GM21786 (cell line): ENCODE measurements at regions not wholly inside any gene's neighbourhood (a gene's known extent, or its start where the extent isn't known, plus 50 kb on each side); places are given as distances from the start of the nearest gene placed in this dataset.

Source experiments
- ATAC-seq: cut with Tn5 transposase; IDR thresholded peaks from one replicate; pipeline ENCODE4 v1.9.1; 2021; ENCODE audit not compliant: unreplicated experiment

DNA sequence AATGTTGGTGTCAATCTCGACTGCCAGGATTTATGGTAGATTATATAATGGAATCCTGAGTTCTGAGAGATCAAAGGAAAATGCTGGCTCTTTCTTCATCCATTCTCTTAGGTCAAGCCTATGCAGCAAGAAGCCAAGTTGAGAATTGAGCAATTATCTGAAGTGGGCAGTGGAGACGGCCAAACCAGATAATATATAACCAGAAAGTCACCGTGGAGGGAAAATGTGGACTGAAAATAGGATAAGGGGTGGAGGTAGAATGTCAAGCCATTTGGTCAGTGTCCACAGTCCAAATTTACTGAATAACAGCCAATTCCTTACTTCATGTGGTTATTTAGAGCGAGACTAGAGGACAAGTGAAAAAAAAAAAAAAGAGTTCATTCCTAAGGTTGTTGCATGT is 107.8 kb upstream of the ESR1 start:
- no peak for ATAC-seq

DNA sequence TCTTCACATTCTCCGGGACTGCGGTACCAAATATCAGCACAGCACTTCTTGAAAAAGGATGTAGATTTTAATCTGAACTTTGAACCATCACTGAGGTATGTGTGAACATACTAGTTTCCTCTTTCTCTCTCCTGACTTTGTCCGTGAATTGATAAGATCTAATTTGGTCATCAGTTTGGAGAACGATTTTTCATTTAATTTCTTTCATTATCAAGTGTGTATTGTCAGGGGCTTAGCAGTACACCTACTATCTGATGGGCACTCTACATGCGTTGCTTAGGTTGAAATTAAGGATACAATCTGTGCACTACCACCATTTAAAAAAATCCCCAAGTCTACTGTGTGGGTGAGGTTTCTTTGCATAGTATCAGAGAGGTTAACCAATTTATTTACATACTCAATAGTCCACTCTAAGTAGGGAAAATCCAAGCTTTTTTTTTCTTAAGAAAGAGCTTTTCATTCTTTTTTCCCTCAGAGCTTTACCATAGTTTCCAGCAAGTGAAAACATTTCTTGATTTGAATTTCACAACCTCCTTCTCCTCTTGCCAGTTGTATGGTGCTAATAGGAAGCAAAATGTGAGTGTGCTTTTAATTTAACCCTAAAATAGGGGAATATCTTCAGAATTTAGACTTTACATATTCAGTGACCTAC is 105.4 kb upstream of the ESR1 start:
- ATAC-seq = peak; percentile 78

DNA sequence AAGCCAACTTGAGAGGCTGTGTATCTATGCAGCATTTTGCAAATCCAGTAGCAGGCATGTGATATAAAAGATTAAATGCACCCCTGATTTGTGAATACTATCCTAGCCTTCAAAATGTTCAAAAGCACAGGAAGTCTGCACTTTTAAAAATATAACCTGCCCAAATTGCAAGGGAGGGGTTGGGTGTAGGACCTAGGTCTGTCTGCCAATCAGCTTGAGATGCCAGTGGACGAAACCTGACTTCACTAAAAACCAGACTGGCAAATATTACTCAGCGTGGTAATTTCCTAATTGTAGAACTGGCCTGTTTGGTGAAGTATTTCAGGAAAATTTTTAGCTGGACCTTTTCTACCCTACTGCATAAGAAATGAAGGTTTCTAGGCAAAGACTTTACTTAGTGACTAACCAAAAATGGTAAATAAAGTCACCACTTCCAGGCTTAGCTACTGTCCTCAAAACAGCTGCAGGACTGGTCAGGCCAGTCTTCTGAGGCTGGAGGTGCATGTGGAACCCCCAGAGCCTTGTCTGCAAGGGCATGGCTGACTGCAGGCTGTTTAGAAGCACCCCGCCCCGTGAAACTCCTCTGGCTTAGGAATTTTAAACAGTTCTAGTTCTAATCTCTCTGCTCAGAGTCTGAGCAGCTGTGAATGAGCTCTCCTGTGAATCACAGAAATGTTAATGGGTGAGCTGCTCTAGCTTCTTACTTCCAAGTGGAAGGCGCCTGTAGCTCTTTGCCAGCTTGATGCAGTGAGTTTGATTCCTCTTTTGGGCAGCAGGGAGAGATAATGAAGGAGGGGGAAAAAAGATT is 104.4 kb upstream of the ESR1 start:
- peak; percentile 47 for ATAC-seq

DNA sequence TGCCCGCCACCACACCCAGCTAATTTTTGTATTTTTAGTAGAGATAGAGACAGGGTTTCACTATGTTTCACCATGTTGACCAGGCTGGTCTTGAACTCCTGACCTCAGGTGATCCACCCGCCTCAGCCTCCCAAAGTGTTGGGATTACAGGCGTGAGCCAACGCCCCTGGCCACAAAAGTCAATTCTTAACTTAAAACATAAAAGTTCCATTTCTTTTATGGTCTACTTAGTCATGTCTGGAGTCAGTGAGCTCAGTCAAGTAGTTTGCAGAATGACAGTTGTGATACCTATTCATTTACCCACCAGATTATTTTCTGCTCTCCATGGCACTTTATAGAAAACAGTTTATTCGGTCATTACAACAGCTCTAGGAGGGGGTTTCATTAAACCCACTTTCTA is 103.1 kb upstream of the ESR1 start:
- no peak for ATAC-seq

DNA sequence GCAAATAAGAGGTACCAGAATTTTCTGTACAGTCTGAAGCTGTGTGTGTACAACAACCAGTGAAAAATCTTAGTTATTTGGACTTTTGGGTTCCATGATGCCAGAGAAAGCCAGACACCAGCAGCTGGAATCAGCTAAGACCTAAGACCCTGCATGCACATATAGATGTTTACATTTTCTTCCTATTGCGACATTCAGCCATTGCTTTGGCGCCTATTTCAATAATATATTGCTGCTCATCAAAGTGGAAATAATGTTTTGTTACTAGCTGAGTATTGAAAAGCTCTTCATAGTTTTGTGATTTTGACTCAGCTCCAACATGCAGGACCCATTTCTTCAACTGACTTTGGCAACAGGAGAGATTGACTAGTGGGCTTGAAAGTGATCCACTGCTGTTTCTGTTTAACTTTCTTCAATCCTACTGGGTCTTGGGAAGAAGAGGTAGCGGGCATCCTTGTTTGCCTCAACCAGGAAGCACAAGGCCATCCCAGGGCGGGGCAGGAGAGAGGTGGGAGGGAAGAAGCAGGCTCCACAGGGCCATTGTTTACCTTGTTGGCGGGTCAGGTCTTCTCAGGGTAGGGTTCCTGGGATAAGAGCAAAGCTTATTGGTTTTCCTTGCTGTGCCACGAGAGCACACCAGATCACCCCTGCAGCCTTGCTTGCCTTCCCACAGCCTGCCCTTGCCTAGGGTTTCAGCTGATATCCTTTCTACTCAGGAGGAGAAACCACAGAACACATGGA is 101.3 kb upstream of the ESR1 start:
- ATAC-seq = no peak

DNA sequence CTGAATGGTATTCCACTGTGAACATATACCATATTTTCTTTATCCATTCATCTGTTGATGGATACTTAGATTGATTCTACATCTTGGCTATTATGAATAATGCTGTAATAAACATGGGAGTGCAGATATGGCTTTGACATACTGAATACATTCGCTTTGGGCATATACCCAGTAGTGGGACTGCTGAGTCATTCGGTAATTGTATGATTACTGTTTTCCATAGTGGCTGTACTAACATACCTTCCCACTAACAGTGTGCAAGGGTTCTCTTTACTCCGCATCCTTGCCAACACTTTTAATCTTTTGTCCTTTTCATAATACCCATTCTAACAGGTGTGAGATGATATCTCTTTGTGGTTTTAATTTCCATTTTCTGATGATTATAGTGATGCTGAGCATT is 98.2 kb upstream of the ESR1 start:
- no peak for ATAC-seq

DNA sequence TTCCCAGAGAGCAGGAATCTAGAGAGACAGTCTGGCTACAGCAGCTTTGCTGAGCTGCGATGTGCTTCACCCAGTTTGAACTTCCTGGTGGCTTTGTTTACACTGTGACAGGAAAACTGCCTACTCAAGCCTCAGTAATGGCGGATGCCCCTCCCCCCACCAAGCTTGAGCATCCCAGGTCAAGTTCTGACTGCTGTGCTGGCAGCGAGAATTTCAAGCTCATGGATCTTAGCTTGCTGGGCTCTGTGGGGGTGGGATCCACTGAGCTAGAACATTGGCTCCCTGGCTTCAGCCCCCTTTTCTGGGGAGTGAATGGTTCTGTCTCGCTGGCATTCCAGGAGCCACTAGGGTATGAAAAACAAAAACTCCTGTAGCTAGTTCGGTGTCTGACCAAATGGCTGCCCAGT is 91.0 kb upstream of the ESR1 start:
- no peak for ATAC-seq

DNA sequence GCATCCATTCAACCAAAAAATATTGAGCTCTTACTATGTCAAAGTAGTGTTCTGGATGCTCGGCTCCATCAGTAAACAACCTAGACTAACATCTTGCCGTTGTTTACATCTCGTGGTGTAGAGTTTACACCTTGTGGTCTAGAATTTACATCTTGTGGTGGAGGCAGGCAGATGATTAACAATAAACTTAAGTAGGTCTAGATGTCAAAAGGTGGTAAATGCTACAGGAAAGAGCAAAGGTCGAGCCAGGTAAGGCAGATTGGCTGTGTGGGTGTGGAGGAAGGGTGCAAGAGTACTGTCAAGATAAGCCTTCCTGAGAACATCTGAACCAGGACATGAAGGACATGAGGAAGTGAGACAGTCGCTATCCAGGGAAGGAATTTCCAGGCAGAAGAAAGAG is 88.4 kb upstream of the ESR1 start:
- ATAC-seq = no peak

DNA sequence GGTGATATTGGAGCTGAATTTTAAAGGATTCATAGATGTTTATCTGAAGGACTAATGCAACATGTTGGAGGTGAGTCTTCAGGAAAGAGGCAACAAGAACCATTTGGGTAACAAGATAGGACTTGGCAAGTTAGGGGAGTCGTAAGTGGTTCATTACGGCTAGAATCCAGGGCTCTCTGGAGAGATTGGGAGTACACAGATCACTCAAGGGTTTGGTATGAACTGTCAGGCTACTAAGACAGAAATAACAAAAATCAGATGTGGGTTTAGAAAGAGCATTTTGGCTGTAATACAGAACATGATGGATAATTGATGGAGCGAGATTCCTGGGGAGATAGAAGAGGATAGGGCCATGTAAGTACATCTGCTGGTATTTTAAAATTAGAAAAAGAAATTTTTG is 86.3 kb upstream of the ESR1 start:
- ATAC-seq = no peak

DNA sequence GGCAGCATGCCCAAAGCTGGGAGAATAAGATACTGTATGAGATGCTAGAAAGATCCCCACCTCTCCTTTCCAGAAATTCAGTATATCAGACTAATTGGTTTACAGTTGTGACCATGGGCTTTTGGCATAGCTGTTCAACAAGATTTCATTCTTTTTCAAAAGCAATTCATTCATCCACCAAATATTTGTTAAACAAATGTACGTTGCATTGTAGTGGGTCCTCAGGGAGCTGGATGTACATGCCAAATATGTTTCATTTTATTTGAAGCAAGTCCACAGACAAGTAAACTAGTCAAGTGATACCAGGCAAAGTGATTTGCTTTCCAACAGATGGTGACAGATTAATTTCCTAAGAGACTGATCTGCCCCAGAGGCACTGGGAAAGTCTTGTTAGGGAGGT is 85.8 kb upstream of the ESR1 start:
- ATAC-seq = no peak

DNA sequence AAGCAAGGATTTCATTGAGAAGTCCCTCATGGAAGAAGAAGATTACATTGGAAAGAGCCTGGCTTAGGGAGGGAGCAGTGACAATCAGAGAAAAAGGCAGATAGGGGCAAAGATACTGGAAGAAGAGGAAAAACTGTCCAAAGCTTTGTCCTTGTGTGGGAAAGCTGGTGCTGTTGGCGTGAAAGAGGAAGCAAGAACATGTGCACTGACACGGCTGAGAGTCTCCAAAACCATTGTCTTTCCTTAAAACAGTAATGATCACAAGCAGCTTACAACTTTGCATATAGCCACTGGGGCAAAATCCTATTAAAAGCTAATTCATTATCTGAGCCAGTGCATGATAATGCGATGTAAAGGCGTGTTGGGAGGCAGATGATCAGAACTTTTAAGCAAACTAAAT is 85.1 kb upstream of the ESR1 start:
- ATAC-seq = no peak

DNA sequence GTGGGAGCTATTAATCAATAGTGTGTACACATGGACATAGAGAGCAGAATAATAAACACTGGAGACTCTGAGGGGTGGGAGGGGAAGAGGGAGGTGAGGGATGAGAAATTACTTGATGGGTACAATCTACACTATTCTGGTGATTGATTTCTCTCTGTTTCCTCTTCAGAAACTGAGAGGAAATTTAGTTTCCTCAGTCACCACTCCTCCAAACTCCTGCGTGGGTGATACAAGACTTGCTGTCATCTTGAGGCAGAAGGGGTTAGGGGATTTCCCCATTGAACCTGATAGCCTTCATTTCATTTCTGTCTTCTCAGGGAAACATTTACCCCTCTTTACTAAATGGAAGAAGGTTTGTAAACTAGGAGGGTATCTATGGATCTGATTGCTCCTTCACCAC is 84.3 kb upstream of the ESR1 start:
- no peak for ATAC-seq

DNA sequence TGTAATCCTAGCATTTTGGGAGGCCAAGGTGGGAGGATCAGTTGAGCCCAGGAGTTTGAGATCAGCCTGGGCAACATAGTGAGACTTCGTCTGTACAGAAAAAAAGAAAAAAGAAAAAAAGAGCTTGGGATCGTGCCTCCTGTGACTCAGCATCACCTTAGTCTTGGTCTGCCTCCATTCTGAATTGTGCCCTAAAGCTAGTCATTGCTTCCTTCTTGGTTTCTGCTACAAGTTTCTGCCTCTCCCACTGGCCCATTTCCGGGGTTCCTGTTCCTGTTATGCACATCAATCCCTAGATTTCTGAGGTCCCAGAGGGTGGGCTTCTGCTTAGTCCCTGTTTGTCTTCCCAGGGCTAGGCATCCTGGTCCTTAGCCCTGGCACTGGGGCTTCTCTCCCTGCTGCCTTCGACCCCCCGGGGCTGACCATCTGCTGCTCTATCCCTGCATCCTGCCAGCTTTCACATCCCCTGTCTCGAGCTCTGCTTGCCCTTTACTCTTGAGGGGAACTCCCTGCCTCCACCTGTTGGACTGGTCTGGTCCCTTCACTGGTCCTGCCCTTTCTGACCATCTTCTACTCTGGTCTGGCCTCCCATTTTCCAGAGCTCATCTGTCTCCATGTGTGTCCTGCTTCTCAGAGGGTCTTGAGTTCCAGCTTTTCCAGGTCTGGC is 77.5 kb upstream of the ESR1 start:
- peak; percentile 80 for ATAC-seq

DNA sequence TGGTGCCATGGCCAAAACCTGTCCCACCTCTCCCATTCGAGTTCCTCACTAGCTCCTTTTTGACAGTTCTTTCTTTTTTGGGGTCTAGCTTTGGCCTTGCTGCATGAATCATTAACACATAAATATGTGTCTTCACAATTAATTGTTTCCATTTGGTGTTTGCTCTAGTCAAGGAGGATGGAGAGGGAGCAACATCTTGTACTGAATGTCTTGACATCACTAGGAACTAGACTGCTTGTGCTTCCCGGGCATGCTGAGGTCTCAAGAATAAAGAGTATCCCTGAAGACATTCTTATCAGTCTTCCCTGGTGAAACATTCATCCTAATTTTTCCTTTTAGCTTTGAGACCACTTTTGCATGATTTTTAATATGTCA is 77.0 kb upstream of the ESR1 start:
- no peak for ATAC-seq

DNA sequence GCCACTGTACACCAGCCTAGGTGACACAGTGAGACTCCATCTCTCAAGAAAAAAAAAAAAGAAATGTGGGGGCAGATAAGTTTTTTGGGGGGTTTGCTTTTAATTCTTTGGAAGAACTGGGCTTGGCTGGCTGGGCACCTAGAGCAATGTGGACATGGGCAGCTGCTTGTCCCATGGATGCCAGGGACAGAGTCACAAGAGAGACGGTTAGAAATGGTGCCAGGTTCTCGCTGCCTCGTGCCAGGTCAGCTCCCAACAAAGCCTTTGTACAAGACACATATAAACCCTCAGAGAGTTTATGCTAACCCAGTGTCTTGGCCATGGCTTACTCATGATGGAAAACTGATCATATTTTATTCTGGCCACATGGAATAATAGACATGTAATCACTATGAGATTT is 76.2 kb upstream of the ESR1 start:
- ATAC-seq = no peak

DNA sequence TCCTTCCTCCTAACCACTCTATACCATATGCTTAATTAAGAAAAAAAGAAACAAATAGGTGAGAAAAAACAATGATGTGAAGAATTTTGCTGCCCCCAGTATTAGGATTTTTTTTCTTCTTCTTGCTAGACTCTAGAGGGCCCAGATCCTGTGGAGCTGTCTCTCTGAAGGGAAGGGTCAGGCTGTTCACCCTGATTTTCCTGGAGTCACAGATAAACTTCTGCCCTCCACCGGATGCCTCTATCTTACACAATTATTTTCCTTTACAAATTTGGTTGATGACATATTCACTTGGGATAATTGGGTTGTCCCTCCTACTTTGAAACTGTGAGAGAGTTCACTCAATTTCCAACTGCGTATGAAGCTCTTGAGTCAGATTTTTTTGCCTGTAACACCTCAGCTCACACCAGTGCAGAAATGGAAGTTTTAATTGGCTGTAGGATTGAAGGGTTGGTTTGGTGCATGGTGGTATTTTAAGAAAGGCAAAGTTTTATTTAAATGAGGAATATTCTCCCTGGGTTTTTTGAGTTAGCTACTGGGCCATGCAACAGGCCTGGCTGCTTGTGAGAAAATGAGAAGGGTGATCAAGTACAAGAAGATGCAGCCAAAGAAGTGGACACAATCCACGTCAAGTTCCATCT is 73.7 kb upstream of the ESR1 start:
- ATAC-seq = no peak

DNA sequence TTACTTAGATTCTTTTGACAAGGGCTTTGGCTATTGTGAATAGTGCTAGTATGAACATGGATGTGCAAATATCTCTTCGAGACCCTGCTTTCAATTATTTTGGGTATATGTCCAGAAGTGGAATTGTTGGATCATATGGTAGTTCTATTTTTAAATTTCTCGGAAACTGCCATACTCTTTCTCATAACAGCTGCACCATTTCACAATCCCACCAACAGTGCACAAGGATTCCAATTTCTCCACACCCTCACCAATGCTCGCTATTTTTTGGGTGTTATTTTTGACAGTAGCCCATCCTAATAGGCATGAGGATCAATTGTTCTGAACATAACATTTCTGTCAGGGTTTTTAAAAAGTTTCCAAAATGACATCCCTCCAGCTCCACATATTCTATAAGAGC is 69.2 kb upstream of the ESR1 start:
- no peak for ATAC-seq

DNA sequence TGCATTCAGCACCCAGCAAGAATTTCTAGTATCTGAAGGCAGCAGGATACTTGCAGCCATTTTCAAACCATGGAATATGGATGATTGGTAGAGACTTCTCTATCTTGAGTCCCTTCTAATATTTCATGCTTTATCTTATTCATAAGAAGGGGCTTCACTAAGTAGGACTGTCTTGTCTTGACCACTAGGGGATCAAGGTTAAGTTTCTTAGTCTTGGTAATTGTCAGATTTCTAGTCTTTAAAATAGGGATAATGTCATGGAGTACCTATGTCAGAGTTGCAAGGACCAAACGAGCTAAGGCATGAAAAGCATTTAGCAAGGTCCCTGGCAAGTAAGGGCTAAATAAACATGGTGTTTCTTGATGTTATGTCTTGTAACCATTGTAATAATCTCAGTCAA is 68.5 kb upstream of the ESR1 start:
- ATAC-seq = no peak

DNA sequence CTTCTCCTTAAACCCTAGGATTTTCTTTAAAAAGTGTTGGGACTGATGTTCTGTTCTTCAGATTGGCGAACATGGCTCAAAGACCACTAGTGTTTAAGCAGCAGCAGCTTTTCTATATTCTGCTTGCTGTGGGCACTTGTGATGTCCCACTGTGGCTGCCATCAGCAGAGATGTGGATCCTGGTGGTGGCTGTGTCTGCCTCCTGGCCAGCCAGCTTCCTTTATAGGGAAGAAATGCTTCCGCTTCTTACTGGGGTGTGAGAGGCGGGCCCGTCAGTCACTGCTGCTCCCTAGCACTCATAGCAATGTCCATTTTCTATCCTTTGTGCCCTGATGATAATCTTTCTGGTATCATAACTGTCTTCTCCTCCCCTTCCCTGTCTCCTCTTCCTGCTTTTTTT is 66.7 kb upstream of the ESR1 start:
- no peak for ATAC-seq

DNA sequence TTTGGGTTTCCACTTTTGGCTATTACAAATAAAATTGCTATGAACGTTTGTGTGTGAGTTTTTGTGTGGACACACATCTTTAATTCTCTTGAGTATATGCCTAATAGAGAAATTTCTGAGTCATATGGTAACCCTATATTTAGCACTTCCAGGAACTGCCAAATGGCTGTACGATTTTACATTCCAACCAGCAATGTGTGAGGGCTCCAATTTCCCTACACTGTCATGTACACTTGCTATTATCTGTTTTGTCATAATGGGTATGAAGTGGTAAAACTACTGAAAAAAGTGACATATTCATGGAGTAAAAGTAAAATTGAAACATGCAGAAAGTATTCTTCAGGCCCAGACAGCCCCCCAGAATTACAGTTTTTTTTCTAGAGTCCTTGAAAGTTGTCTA is 59.6 kb upstream of the ESR1 start:
- no peak for ATAC-seq

DNA sequence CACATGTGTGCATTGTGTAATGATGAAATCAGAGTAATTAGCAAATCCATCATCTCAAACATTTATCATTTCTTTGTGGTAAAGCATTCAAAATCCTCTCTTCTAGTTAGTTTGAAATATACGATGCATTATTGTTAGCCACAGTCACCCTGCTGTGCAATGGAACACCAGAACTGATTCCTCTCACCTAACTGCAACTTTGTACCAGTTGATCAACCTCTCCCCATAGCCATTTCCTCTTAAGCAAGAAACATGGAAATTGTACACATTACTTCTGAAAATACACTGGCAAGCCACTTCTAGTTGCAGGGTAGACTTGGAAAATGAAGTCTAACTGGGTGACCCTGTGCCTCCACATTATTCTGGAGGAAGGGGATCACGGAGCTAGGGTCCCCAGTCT is 58.1 kb upstream of the ESR1 start:
- no peak for ATAC-seq
